Uterus (tissue), 3 donors: ENCODE measurements at regions not wholly inside any gene's neighbourhood (a gene's known extent, or its start where the extent isn't known, plus 50 kb on each side); places are given as distances from the start of the nearest gene placed in this dataset.
A peak's percentile ranks its signal among the peaks of the same experiment; 100 is the strongest.

Source experiments
- DNase-seq, 2 donors: peaks; one replicate each; pipeline ENCODE4 v3.0.0-alpha.2; 2019 to 2020
- H3K27ac ChIP-seq, 2 donors: fragments of 200-600 bp; sonication (generic); 1 replicate in 1 of 2; 2 replicates in 1 of 2; pipeline ENCODE4 v1.5.1; 2016 to 2018
- H3K27me3 ChIP-seq, 2 donors: fragments of 200-600 bp; sonication (generic); one replicate each; pipeline ENCODE4 v1.5.1; 2018 to 2019; ENCODE audit warnings: control low read depth in 1 of 2
- H3K36me3 ChIP-seq, 2 donors: fragments of 200-600 bp; sonication (generic); one replicate each; pipeline ENCODE4 v1.5.1; 2019; ENCODE audit warnings: control low read depth in 1 of 2
- H3K4me1 ChIP-seq, 2 donors: fragments of 200-600 bp; sonication (generic); one replicate each; pipeline ENCODE4 v1.5.1; 2018 to 2019; ENCODE audit warnings: control low read depth in 1 of 2
- H3K4me3 ChIP-seq, 2 donors: fragments of 200-600 bp; sonication (generic); 1 replicate in 1 of 2; 2 replicates in 1 of 2; pipeline ENCODE4 v1.5.1; 2018 to 2019; ENCODE audit warnings: mild to moderate bottlenecking in 1 of 2
- H3K9me3 ChIP-seq, 2 donors: fragments of 200-600 bp; sonication (generic); one replicate each; pipeline ENCODE4 v1.5.1; 2019; ENCODE audit warnings: control low read depth in 1 of 2
- POLR2A ChIP-seq, 2 donors: fragments of 450-650 bp; IDR thresholded peaks; one replicate each; pipeline ENCODE4 v1.6.1; 2016; ENCODE audit warnings: antibody characterized with exemption in 2 of 2, mild to moderate bottlenecking in 1 of 2, moderate library complexity in 1 of 2
- intact Hi-C: fragments of 100-400 bp; cut with DNase I; formaldehyde crosslinking; loops from one replicate; pipeline ENCODE4 v1.15.1; 2023; ENCODE audit warnings: low total_unique reads
- TF ChIP-seq, protein P1 (sequence below), 4 experiments: fragments of 200-600 bp in 2 of 4; fragments of 450-650 bp in 2 of 4; sonication (generic) in 2 of 4; IDR thresholded peaks; one replicate each; pipeline ENCODE4 v1.5.1; 2016 to 2019; ENCODE audit warnings: antibody characterized with exemption in 4 of 4, mild to moderate bottlenecking in 2 of 4, moderate library complexity in 1 of 4
- donor health status: DM: yes; HTN: yes; CAD: no.

DNA sequence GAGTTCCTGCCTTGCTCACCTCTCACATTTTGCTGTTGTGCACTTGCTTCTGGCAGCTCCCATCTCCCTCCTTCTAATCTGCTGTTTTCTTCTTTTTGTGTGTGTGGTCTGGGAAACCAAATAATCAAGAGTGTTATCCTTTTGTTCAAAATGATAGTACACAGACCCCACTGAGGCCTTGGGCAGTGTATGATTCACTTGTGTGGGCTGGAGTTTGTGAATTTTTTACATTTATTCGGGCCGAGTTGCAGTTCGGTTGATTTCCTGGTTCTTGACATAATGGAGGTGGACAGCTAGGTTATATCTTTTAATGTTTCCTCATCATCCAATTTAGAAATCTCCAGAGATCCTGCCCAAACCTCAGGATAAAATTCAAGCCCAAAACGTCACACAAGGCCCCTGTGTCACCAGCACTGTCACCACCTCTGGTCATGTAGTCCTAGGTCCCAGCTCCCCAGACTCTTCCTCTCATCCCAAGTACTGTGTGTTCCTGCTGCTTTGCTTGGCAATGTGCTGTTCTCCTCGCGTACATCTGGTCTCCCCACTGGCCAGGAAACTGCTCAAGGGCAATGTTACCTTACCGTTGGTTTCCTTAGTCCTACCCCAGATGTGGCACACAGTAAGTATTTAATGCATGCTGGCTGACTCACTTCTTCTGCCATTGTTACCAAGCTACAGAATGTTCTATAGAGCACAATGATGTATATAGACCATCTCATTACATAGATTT is 55.7 kb upstream of the PHACTR2 start:
- H3K36me3 ChIP-seq = no peaks in the 10 kb centered on the region

DNA sequence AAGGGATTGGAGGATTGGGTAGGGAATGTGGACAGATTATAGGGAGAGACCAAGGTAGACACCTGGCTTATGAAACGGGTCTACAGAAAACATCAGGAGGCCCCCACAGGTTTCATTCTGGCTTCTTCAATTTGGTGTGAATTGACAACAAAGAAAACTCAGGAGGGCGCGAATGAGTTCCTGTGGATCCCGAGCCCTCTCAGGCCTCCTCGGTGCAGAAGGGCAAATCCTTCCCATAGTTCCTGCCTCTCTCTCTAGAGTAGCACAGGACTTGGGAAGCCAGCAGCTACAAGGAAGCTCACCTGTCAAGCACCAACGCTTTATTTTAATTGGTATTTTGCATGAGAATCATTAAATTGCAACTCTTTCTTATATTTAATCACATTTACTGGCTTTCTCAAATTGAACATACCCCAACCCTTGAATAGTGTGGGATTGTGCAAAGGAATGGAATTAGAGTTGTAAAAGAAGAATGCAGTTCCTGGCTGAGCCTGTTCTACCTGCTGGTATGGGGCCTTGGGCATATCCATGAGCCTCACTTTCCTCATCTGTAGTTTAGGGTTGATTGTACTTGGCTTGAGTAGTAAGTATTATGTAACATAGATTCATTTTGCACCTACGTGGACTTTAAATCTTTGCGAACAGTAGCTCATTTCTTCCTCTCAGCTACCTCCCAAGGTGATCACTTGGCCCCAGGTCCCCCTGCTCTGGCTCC is 56.4 kb upstream of the PHACTR2 start:
- intact Hi-C loops = no loop called here
- Histone ChIP-seq H3K4me3 (no peak overlapping the region), H3K27ac (peak overlapping the region in 1 of 2 donors; percentile 19), H3K27me3 (no peaks in the 10 kb centered on the region), H3K36me3 (no peaks in the 10 kb centered on the region), H3K4me1 (no peaks in the 10 kb centered on the region), H3K9me3 (no peaks in the 10 kb centered on the region)
- no peak for DNase-seq
- TF ChIP-seq, protein P1, sequence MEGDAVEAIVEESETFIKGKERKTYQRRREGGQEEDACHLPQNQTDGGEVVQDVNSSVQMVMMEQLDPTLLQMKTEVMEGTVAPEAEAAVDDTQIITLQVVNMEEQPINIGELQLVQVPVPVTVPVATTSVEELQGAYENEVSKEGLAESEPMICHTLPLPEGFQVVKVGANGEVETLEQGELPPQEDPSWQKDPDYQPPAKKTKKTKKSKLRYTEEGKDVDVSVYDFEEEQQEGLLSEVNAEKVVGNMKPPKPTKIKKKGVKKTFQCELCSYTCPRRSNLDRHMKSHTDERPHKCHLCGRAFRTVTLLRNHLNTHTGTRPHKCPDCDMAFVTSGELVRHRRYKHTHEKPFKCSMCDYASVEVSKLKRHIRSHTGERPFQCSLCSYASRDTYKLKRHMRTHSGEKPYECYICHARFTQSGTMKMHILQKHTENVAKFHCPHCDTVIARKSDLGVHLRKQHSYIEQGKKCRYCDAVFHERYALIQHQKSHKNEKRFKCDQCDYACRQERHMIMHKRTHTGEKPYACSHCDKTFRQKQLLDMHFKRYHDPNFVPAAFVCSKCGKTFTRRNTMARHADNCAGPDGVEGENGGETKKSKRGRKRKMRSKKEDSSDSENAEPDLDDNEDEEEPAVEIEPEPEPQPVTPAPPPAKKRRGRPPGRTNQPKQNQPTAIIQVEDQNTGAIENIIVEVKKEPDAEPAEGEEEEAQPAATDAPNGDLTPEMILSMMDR (IDR thresholded peaks at IDR 0.05) = no peak
- TF ChIP-seq POLR2A (IDR thresholded peaks at IDR 0.05) = no peak

More for the DNA sequence above, 55.7 kb upstream of the PHACTR2 start:
- H3K4me1 ChIP-seq = no peaks in the 10 kb centered on the region
- no peak for DNase-seq
- intact Hi-C loops = no loop called here
- H3K9me3 ChIP-seq = no peaks in the 10 kb centered on the region
- no peak overlapping the region for H3K4me3 ChIP-seq
- H3K27me3 ChIP-seq = no peaks in the 10 kb centered on the region
- no peak for TF ChIP-seq POLR2A (IDR thresholded peaks at IDR 0.05)
- TF ChIP-seq, protein P1 (IDR thresholded peaks at IDR 0.05) = no peak
- peak overlapping the region in 1 of 2 donors; percentile 19 for H3K27ac ChIP-seq

DNA sequence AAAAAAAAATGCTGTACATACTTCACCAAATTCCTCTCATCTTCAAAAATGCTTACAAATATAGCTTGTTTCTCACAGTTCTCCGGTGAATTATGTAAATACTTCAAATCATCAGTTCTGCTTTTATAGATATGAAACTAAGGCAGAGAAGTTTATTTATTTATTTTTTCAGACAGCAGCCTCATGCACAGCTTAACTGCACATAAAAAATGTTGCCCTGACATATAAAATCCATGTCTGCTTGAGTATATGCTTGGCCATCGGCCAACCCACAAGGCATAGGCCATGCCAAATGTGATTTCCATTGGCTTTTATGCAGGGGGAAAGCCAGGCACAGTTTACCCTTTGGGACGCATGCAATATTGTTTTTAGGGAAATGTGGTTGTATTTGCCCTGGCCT is 57.3 kb upstream of the PHACTR2 start:
- intact Hi-C loops = no loop called here
- Histone ChIP-seq H3K4me3 (no peak overlapping the region), H3K36me3 (no peaks in the 10 kb centered on the region), H3K4me1 (no peaks in the 10 kb centered on the region), H3K9me3 (no peaks in the 10 kb centered on the region), H3K27ac (no peak overlapping the region), H3K27me3 (no peaks in the 10 kb centered on the region)
- DNase-seq = no peak
- no peak for TF ChIP-seq POLR2A (IDR thresholded peaks at IDR 0.05)
- TF ChIP-seq, protein P1 (IDR thresholded peaks at IDR 0.05) = no peak

DNA sequence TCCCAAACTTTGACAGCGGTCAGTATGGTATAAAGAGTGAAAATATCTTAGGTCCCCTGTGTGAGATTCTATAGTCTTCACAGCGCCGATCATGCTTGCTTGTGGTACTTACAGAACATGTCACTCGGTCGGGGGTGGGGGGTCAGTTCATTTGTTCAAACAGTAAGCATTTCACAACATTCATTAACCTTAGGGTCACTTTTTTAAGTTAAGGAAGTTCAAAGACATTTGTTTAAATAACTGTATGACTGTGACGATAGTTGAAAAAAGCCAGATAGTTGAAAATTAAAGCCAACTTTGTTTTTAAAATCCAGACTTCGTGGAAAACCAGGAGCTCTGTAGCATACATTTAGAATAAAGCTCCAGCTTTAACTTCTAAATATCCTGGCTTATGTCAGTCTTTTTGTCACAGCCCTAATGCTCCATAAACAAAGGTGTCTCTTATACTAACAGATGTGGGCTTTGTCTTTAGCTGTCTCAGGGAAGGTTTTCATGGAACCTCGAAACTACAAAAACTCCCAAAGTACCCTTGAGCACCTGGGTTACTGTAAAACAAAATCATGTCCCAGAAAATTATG is 57.9 kb upstream of the PHACTR2 start:
- DNase-seq = no peak
- Histone ChIP-seq H3K4me1 (no peaks in the 10 kb centered on the region), H3K4me3 (no peak overlapping the region), H3K9me3 (no peaks in the 10 kb centered on the region), H3K27ac (no peak overlapping the region), H3K36me3 (no peaks in the 10 kb centered on the region), H3K27me3 (no peaks in the 10 kb centered on the region)
- TF ChIP-seq, protein P1 (IDR thresholded peaks at IDR 0.05) = no peak
- TF ChIP-seq POLR2A (IDR thresholded peaks at IDR 0.05) = no peak
- intact Hi-C loops = no loop called here

DNA sequence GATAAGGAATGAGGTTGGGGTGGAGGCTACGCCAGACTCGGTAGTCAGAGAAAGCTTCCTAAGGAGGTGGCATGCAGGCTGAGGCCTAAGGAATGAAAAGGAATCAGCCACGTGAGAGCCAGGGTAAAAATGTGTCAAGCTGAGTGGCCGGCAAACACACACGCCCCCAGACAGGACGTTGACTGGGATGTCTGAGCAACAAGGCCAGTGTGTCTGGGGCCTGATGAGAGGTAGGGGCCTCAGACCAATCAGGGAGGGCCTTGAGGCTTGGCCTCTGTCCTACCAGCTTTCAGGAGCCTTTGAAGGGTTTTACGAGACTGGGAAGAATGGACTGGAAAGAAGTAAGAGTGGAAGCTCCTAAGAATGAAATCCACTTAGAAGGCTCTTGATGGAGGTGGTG is 61.0 kb upstream of the PHACTR2 start:
- H3K27ac ChIP-seq = no peak overlapping the region
- intact Hi-C loops = no loop called here
- DNase-seq = no peak
- TF ChIP-seq, protein P1 (IDR thresholded peaks at IDR 0.05) = no peak
- TF ChIP-seq POLR2A (IDR thresholded peaks at IDR 0.05) = no peak
- no peaks in the 10 kb centered on the region for H3K9me3 ChIP-seq
- no peak overlapping the region for H3K4me3 ChIP-seq
- H3K36me3 ChIP-seq = no peaks in the 10 kb centered on the region
- no peaks in the 10 kb centered on the region for H3K27me3 ChIP-seq
- H3K4me1 ChIP-seq = no peaks in the 10 kb centered on the region
